Subcutaneous abdominal adipose tissue (tissue), 5 donors: ENCODE measurements at regions not wholly inside any gene's neighbourhood (a gene's known extent, or its start where the extent isn't known, plus 50 kb on each side); places are given as distances from the start of the nearest gene placed in this dataset.

Experiments
- H3K27ac ChIP-seq: one replicate; pipeline ENCODE4 v1.7.0; 2013; ENCODE audit warnings: low read depth, mild to moderate bottlenecking, inconsistent platforms, low read length, moderate library complexity
- H3K27me3 ChIP-seq, 5 donors: one replicate each; pipeline ENCODE4 v1.7.0; 2013; ENCODE audit warnings: low read length in 5 of 5, inconsistent platforms in 1 of 5; ENCODE audit not compliant: control insufficient read depth in 5 of 5, insufficient read depth in 4 of 5
- H3K36me3 ChIP-seq, 5 donors: one replicate each; pipeline ENCODE4 v1.7.0; 2013; ENCODE audit warnings: low read length in 5 of 5; ENCODE audit not compliant: control insufficient read depth in 5 of 5, insufficient read depth in 5 of 5
- H3K4me1 ChIP-seq, 5 donors: one replicate each; pipeline ENCODE4 v1.7.0; 2013; ENCODE audit warnings: low read length in 5 of 5, mild to moderate bottlenecking in 3 of 5, moderate library complexity in 1 of 5; ENCODE audit not compliant: control insufficient read depth in 5 of 5, insufficient read depth in 5 of 5
- H3K4me3 ChIP-seq, 5 donors: one replicate each; pipeline ENCODE4 v1.7.0; 2013; ENCODE audit warnings: low read length in 5 of 5, low read depth in 1 of 5
- H3K9ac ChIP-seq, 5 donors: one replicate each; pipeline ENCODE4 v1.7.0; 2013; ENCODE audit warnings: low read length in 5 of 5, mild to moderate bottlenecking in 4 of 5, moderate library complexity in 3 of 5
- H3K9me3 ChIP-seq, 5 donors: one replicate each; pipeline ENCODE4 v1.7.0; 2013; ENCODE audit warnings: low read length in 5 of 5; ENCODE audit not compliant: control insufficient read depth in 5 of 5
- donor health status: healthy.
- donor health status: healthy.
- donor health status: healthy.
- donor health status: healthy.
- donor health status: healthy.

- peaks cover 6 to 44% (median 17%) of the 10 kb centered on the region in 5 donors for H3K4me1 ChIP-seq
- no peak overlapping the region for H3K4me3 ChIP-seq
- no peak overlapping the region for H3K27ac ChIP-seq
- peak overlapping the region in 1 of 5 donors; percentile 55 for H3K9ac ChIP-seq
- H3K36me3 ChIP-seq, result no peaks in the 10 kb centered on the region
- no peaks in the 10 kb centered on the region for H3K27me3 ChIP-seq
- H3K9me3 ChIP-seq, result no peaks in the 10 kb centered on the region
Observed at GRCh38 chr21:38913893-38914527, 108.3 kb downstream of the ETS2 start.

- Histone ChIP-seq H3K9me3 (no peaks in the 10 kb centered on the region), H3K4me3 (peak overlapping the region; percentile 14 to 51 (median 38)), H3K27ac (peak overlapping the region; percentile 61), H3K27me3 (no peaks in the 10 kb centered on the region), H3K36me3 (no peaks in the 10 kb centered on the region), H3K4me1 (peaks cover 6 to 50% (median 17%) of the 10 kb centered on the region in 5 donors), H3K9ac (peak overlapping the region in 2 of 5 donors; percentile 11 to 55)
Observed at GRCh38 chr21:38913120-38913892, 107.6 kb downstream of the ETS2 start.

GRCh38 chr21:38912789-38913119, 107.0 kb downstream of the ETS2 start:
- H3K27me3 ChIP-seq, result no peaks in the 10 kb centered on the region
- H3K9me3 ChIP-seq, result no peaks in the 10 kb centered on the region
- no peaks in the 10 kb centered on the region for H3K36me3 ChIP-seq
- H3K9ac ChIP-seq, result peak overlapping the region in 2 of 5 donors; percentile 11 to 45
- H3K4me3 ChIP-seq, result peak overlapping the region; percentile 14 to 51 (median 38)
- peak overlapping the region; percentile 61 for H3K27ac ChIP-seq
- peaks cover 6 to 51% (median 17%) of the 10 kb centered on the region in 5 donors for H3K4me1 ChIP-seq

DNA sequence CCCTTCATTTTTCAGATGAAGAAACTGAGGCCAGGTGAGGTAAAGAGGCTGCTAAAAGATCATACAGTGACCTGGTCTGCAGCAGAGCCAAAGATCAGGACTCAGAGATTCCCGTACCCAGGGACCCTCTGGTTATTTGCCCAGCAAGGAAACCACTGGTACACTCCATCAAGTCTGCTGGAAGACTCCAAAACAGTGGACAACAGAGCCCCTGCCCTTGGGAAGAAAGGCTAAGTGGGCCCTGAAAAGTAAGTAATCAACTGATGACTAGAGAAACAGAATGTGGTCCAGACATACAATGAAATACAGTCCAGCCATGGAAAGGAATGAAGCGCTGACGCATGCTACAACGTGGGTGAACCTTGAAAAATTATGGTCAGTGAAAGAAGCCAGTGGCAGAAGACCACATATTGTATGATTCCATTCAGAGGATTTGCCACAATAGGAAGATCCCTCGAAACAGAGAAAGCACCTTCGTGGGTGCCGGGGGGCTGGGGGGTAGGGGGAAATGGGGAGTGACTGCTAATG, 106.4 kb downstream of the ETS2 start:
- no peaks in the 10 kb centered on the region for H3K27me3 ChIP-seq
- H3K27ac ChIP-seq, result peak overlapping the region; percentile 62
- peaks cover 6 to 56% (median 20%) of the 10 kb centered on the region in 5 donors for H3K4me1 ChIP-seq
- H3K9me3 ChIP-seq, result no peaks in the 10 kb centered on the region
- no peak overlapping the region for H3K4me3 ChIP-seq
- no peak overlapping the region for H3K9ac ChIP-seq
- H3K36me3 ChIP-seq, result no peaks in the 10 kb centered on the region

- Histone ChIP-seq H3K9ac (no peak overlapping the region), H3K27ac (peak overlapping the region; percentile 62)
Observed at GRCh38 chr21:38911484-38912101, 105.9 kb downstream of the ETS2 start.

GRCh38 chr21:38910390-38911067, 104.8 kb downstream of the ETS2 start:
- H3K4me3 ChIP-seq, result no peak overlapping the region
- H3K27me3 ChIP-seq, result no peaks in the 10 kb centered on the region
- H3K9me3 ChIP-seq, result no peaks in the 10 kb centered on the region
- peak overlapping the region in 1 of 5 donors; percentile 71 for H3K9ac ChIP-seq
- no peaks in the 10 kb centered on the region for H3K36me3 ChIP-seq
- peaks cover 6 to 62% (median 26%) of the 10 kb centered on the region in 5 donors for H3K4me1 ChIP-seq
- H3K27ac ChIP-seq, result peak overlapping the region; percentile 62

More at GRCh38 chr21:38911484-38912101, 105.9 kb downstream of the ETS2 start:
- peaks cover 6 to 61% (median 26%) of the 10 kb centered on the region in 5 donors for H3K4me1 ChIP-seq
- no peaks in the 10 kb centered on the region for H3K27me3 ChIP-seq
- H3K9me3 ChIP-seq, result no peaks in the 10 kb centered on the region
- H3K36me3 ChIP-seq, result no peaks in the 10 kb centered on the region
- no peak overlapping the region for H3K4me3 ChIP-seq

DNA sequence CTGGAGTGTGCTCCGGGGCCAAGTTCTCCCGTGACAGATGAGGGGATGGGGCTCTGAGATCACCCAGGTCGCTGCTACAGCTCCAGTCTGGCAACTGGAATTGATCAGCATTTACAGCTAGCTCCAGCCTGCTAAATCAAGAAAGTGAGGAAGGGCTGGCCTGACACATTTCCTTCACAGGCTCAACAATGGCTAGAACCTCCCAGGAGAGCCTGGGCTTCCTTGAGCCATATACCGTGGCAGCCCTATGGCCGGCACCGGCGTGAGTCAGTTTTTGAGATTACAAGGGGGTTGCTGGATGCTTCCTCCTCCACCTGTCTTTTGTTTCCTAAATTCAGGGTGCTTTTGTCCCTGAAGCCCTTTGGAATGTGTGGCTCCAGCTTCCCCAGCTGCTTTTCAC, 104.2 kb downstream of the ETS2 start:
- Histone ChIP-seq H3K36me3 (no peaks in the 10 kb centered on the region), H3K9ac (peak overlapping the region in 1 of 5 donors; percentile 71), H3K4me1 (peaks cover 6 to 60% (median 26%) of the 10 kb centered on the region in 5 donors), H3K9me3 (no peaks in the 10 kb centered on the region), H3K27me3 (no peaks in the 10 kb centered on the region), H3K27ac (peak overlapping the region; percentile 78), H3K4me3 (no peak overlapping the region)

- Histone ChIP-seq H3K27ac (peak overlapping the region; percentile 78), H3K9ac (peak overlapping the region in 2 of 5 donors; percentile 17 to 57), H3K27me3 (no peaks in the 10 kb centered on the region), H3K4me1 (peaks cover 6 to 57% (median 26%) of the 10 kb centered on the region in 5 donors), H3K4me3 (no peak overlapping the region), H3K36me3 (no peaks in the 10 kb centered on the region), H3K9me3 (no peaks in the 10 kb centered on the region)
Observed at GRCh38 chr21:38909109-38909508, 103.4 kb downstream of the ETS2 start.

DNA sequence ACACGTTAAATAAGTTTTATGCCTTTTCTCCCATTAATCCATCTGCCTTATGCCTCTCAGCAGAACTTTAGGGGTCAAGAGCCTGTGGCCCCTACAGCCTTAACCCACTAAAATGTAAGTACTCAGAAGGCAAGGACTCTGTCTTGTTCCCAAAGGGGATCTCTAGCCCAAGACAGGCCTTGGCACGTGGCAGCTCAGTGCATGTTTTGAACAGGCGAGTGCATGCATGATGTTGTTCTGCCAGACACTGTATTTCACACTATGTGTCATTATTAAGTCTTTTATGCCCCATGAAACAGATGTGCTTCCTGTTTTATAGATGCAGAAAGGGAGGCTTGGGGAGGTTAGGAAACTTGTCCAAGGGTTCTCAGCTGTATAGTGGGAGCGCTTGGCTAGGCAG, 102.8 kb downstream of the ETS2 start:
- H3K36me3 ChIP-seq, result no peaks in the 10 kb centered on the region
- H3K9ac ChIP-seq, result no peak overlapping the region
- peaks cover 6 to 53% (median 24%) of the 10 kb centered on the region in 5 donors for H3K4me1 ChIP-seq
- H3K27me3 ChIP-seq, result no peaks in the 10 kb centered on the region
- no peak overlapping the region for H3K27ac ChIP-seq
- H3K4me3 ChIP-seq, result no peak overlapping the region
- no peaks in the 10 kb centered on the region for H3K9me3 ChIP-seq
